Panc1 (cell line): ENCODE measurements at regions not wholly inside any gene's neighbourhood (a gene's known extent, or its start where the extent isn't known, plus 50 kb on each side); places are given as distances from the start of the nearest gene placed in this dataset.

Experiments
- ATAC-seq: fragments of 200-7000 bp; cut with Tn5 transposase; 2 replicates; pipeline ENCODE4 v1.9.1; 2020; ENCODE audit warnings: mild to moderate bottlenecking, moderate library complexity
- BruUV-seq: library from RNA; stranded (reverse); fragments of 400-500 nt; replicated peaks from 2 replicates; lab custom pipeline; 2021; lab: Mats Ljungman, UMichigan
- CTCF ChIA-PET: fragments of 300-600 bp; sonication (Branson Sonifier 250); formaldehyde crosslinking; loops from one replicate; lab custom pipeline; 2022; ENCODE audit warnings: antibody characterized with exemption; lab: Charles Lee
- POLR2A ChIA-PET: fragments of 300-600 bp; sonication (Branson Sonifier 250); formaldehyde crosslinking; loops from one replicate; lab custom pipeline; 2022; ENCODE audit warnings: antibody characterized with exemption; lab: Charles Lee
- DNase-seq: peaks from one replicate; pipeline ENCODE4 v3.0.0-alpha.2; 2010; ENCODE audit warnings: low read depth, low spot score
- H3K27ac ChIP-seq: 2 replicates; pipeline ENCODE4 v1.5.1; 2011; ENCODE audit warnings: mild to moderate bottlenecking, low read length, inconsistent platforms
- H3K27me3 ChIP-seq: fragments of 200-500 bp; sonication (Bioruptor generic); 2 replicates; pipeline ENCODE4 v1.6.0; 2014; ENCODE audit warnings: low read length, inconsistent platforms; ENCODE audit not compliant: control insufficient read depth, insufficient read depth
- H3K36me3 ChIP-seq: fragments of 200-500 bp; sonication (Bioruptor generic); 2 replicates; pipeline ENCODE4 v1.5.1; 2014; ENCODE audit warnings: inconsistent platforms, mild to moderate bottlenecking, low read length, moderate library complexity; ENCODE audit not compliant: control insufficient read depth, insufficient read depth
- H3K4me1 ChIP-seq: 2 replicates; pipeline ENCODE4 v1.5.1; 2011; ENCODE audit warnings: inconsistent platforms, mild to moderate bottlenecking, low read length, moderate library complexity; ENCODE audit not compliant: control insufficient read depth, insufficient read depth
- H3K4me3 ChIP-seq, 2 experiments: 2 replicates each; pipeline ENCODE4 v1.5.1; 2011 to 2012; ENCODE audit warnings: low read depth in 2 of 2, low read length in 2 of 2, mild to moderate bottlenecking in 2 of 2, inconsistent platforms in 1 of 2, moderate library complexity in 1 of 2
- H3K9me3 ChIP-seq: fragments of 200-500 bp; sonication (Bioruptor generic); 2 replicates; pipeline ENCODE4 v1.5.1; 2014; ENCODE audit warnings: low read depth, mild to moderate bottlenecking, inconsistent platforms, low read length, moderate library complexity; ENCODE audit not compliant: control insufficient read depth, insufficient read depth
- CTCF ChIP-seq: fragments of 450-650 bp; IDR thresholded peaks from 2 replicates; pipeline ENCODE4 v1.5.1; 2017; ENCODE audit warnings: mild to moderate bottlenecking
- POLR2AphosphoS5 ChIP-seq: IDR thresholded peaks from 2 replicates; pipeline ENCODE4 v1.6.1; 2012; ENCODE audit warnings: mild to moderate bottlenecking, low read depth, low read length, moderate library complexity
- REST ChIP-seq, 2 experiments: IDR thresholded peaks; 2 replicates each; pipeline ENCODE4 v1.6.1; 2011 to 2012; ENCODE audit warnings: low read depth in 2 of 2, control low read depth in 1 of 2, low read length in 1 of 2, mild to moderate bottlenecking in 1 of 2, moderate library complexity in 1 of 2; ENCODE audit not compliant: insufficient read depth in 1 of 2
- SIN3A ChIP-seq: IDR thresholded peaks from 2 replicates; pipeline ENCODE4 v1.6.1; 2012; ENCODE audit warnings: low read depth, mild to moderate bottlenecking, low read length, moderate library complexity, borderline replicate concordance; ENCODE audit not compliant: insufficient read depth
- TCF7L2 ChIP-seq: IDR thresholded peaks from 2 replicates; pipeline ENCODE4 v1.6.1; 2011; ENCODE audit warnings: mild to moderate bottlenecking, low read depth, low read length, inconsistent platforms
- in situ Hi-C: cut with HindIII; loops from 2 replicates; pipeline ENCODE4 v1.10.0; 2016; ENCODE audit warnings: low sequenced_read_pairs, low pct_unique_long_range_greater_than_20kb
- intact Hi-C: fragments of 100-400 bp; cut with micrococcal nuclease; formaldehyde crosslinking; loops from one replicate; pipeline ENCODE4 v1.10.0; 2022; ENCODE audit not compliant: unreplicated experiment

GRCh38 chr6:126516411-126516810, 176.5 kb downstream of the CENPW start:
- BruUV-seq = no TSS peak
- Histone ChIP-seq H3K4me3 (no peak overlapping the region), H3K4me1 (no peaks in the 10 kb centered on the region), H3K27ac (no peak overlapping the region), H3K27me3 (no peaks in the 10 kb centered on the region), H3K36me3 (no peaks in the 10 kb centered on the region), H3K9me3 (no peaks in the 10 kb centered on the region)
- DNase-seq = no peak
- intact Hi-C loops (no loop called here), in situ Hi-C loops (no loop called here)
- ATAC-seq = no peak
- POLR2A ChIA-PET = interaction anchor here (0.6 kb wide), 1 partner anchor 13 kb away, joined by 3 read pairs; no protein-coding TSS in a partner anchor
- TF ChIP-seq TCF7L2 = no peak
- TF ChIP-seq SIN3A = no peak
- no peak for TF ChIP-seq POLR2AphosphoS5
- TF ChIP-seq REST (IDR thresholded peaks at IDR 0.05; ENCODE audit: insufficient read depth in 1 of 2, low read depth in 2 of 2, low read length in 1 of 2) = no peak
- TF ChIP-seq CTCF = no peak
- CTCF ChIA-PET = no interaction called here

- POLR2A ChIA-PET = no interaction called here
- Histone ChIP-seq H3K27ac (no peak overlapping the region), H3K27me3 (no peaks in the 10 kb centered on the region), H3K4me1 (no peaks in the 10 kb centered on the region), H3K36me3 (no peaks in the 10 kb centered on the region), H3K4me3 (no peak overlapping the region), H3K9me3 (no peaks in the 10 kb centered on the region)
- no TSS peak for BruUV-seq
- CTCF ChIA-PET = no interaction called here
- ATAC-seq (no peak), DNase-seq (no peak)
- no peak for TF ChIP-seq REST (IDR thresholded peaks at IDR 0.05; ENCODE audit: insufficient read depth in 1 of 2, low read depth in 2 of 2, low read length in 1 of 2)
- no peak for TF ChIP-seq TCF7L2
- TF ChIP-seq SIN3A = no peak
- TF ChIP-seq CTCF = no peak
- no peak for TF ChIP-seq POLR2AphosphoS5
- intact Hi-C loops = no loop called here
- in situ Hi-C loops = no loop called here
Observed at GRCh38 chr6:126524811-126525326, 185.0 kb downstream of the CENPW start.
